Subcutaneous abdominal adipose tissue (tissue), 5 donors: ENCODE measurements at regions not wholly inside any gene's neighbourhood (a gene's known extent, or its start where the extent isn't known, plus 50 kb on each side); places are given as distances from the start of the nearest gene placed in this dataset.
"Not testable (repeated sequence)": the region's sequence is repeated elsewhere in the genome, so short reads cannot be mapped to it uniquely, and the experiment has no call there.

ENCODE experiments used
- H3K27ac ChIP-seq: one replicate; pipeline ENCODE4 v1.7.0; 2013; ENCODE audit warnings: low read depth, mild to moderate bottlenecking, inconsistent platforms, low read length, moderate library complexity
- H3K27me3 ChIP-seq, 5 donors: one replicate each; pipeline ENCODE4 v1.7.0; 2013; ENCODE audit warnings: low read length in 5 of 5, inconsistent platforms in 1 of 5; ENCODE audit not compliant: control insufficient read depth in 5 of 5, insufficient read depth in 4 of 5
- H3K36me3 ChIP-seq, 5 donors: one replicate each; pipeline ENCODE4 v1.7.0; 2013; ENCODE audit warnings: low read length in 5 of 5; ENCODE audit not compliant: control insufficient read depth in 5 of 5, insufficient read depth in 5 of 5
- H3K4me1 ChIP-seq, 5 donors: one replicate each; pipeline ENCODE4 v1.7.0; 2013; ENCODE audit warnings: low read length in 5 of 5, mild to moderate bottlenecking in 3 of 5, moderate library complexity in 1 of 5; ENCODE audit not compliant: control insufficient read depth in 5 of 5, insufficient read depth in 5 of 5
- H3K4me3 ChIP-seq, 5 donors: one replicate each; pipeline ENCODE4 v1.7.0; 2013; ENCODE audit warnings: low read length in 5 of 5, low read depth in 1 of 5
- H3K9ac ChIP-seq, 5 donors: one replicate each; pipeline ENCODE4 v1.7.0; 2013; ENCODE audit warnings: low read length in 5 of 5, mild to moderate bottlenecking in 4 of 5, moderate library complexity in 3 of 5
- H3K9me3 ChIP-seq, 5 donors: one replicate each; pipeline ENCODE4 v1.7.0; 2013; ENCODE audit warnings: low read length in 5 of 5; ENCODE audit not compliant: control insufficient read depth in 5 of 5
- donor health status: healthy.
- donor health status: healthy.
- donor health status: healthy.
- donor health status: healthy.
- donor health status: healthy.

DNA sequence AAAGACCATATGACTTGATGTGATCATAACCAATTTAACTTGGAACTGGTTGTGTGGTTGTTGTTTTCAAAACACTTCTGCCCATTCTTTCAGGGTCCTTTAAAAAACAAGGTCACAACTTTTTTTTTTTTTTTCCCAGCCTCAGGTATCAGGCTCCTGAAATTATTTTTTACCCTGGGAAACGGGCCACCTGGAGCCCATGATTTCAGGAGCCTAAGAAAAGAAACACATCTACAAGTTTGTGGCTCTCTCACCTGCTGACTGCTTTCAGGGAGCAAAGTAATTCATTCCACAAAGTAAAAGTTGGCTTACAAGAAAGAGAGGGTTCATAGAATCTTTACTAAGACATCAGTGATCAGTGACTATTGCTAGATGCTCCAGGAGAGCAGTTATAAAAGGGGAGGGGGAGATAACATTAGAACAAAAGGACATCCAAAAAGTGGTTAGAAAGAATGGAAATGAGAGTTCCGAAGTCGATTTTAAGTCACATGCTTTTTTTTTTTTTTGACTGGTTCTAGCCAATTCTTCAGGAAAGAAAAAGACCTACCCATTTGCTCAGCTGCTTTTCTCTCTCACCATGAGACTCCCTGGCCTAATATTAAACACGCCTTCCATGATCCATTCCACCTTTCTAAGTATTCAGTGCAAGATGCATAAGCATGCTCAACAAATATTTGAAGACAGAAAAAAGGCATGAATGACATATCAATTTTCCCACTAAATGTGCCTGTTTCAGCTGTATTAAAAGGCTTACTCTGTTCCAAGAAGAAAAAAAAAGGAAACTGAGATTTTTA is 267.3 kb downstream of the LRATD1 start:
- Histone ChIP-seq H3K36me3 (no peaks in the 10 kb centered on the region), H3K27ac (no peak overlapping the region), H3K9me3 (no peaks in the 10 kb centered on the region), H3K4me3 (no peak overlapping the region), H3K27me3 (no peaks in the 10 kb centered on the region), H3K4me1 (no peaks in the 10 kb centered on the region), H3K9ac (no peak overlapping the region)

DNA sequence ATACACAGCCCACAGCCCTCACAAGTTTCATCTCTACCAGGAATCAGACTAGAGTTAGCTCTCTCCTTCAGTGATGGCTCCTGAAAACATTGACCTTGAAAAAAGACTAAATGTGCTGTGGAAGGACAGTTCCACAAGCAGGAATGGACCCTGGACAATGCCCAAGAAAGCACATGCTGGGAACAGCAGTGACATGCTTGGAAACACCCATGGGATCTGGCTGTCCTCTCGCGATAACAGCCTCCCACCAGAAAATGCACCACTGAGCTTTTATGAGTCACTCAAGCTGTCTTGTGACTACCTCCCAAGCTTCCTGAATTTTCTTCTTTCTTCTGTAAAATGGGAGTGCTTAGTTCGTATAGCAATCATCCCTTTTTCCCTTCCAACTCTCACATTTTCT is 269.2 kb downstream of the LRATD1 start:
- Histone ChIP-seq H3K27me3 (no peaks in the 10 kb centered on the region), H3K36me3 (no peaks in the 10 kb centered on the region), H3K27ac (no peak overlapping the region), H3K9ac (no peak overlapping the region), H3K4me1 (no peaks in the 10 kb centered on the region), H3K9me3 (peaks cover 0 to 2% (median 0%) of the 10 kb centered on the region in 5 donors), H3K4me3 (no peak overlapping the region)

DNA sequence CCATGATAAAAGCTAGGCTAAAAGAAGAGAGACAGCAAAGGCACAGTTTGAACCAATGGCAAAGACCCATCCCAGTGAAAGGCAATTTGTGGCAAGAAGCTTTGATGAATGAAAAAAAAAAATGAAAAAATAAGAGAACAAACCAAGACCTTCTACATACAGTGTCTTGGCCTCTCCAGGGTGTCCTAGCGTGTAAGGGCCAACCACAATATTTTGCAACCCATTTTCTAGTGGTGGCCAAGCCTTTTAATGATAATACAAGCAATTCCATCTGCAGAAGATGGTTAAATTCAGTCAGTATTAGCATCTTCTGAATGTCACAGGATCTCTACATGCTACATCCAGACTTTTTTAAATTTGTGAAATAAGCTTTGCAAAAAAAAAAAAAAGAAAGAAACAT is 270.4 kb downstream of the LRATD1 start:
- Histone ChIP-seq H3K9me3 (peaks cover 0 to 2% (median 0%) of the 10 kb centered on the region in 5 donors), H3K27ac (no peak overlapping the region), H3K36me3 (no peaks in the 10 kb centered on the region), H3K9ac (no peak overlapping the region), H3K4me1 (no peaks in the 10 kb centered on the region), H3K4me3 (no peak overlapping the region), H3K27me3 (peaks cover 0 to 2% (median 0%) of the 10 kb centered on the region in 5 donors)

DNA sequence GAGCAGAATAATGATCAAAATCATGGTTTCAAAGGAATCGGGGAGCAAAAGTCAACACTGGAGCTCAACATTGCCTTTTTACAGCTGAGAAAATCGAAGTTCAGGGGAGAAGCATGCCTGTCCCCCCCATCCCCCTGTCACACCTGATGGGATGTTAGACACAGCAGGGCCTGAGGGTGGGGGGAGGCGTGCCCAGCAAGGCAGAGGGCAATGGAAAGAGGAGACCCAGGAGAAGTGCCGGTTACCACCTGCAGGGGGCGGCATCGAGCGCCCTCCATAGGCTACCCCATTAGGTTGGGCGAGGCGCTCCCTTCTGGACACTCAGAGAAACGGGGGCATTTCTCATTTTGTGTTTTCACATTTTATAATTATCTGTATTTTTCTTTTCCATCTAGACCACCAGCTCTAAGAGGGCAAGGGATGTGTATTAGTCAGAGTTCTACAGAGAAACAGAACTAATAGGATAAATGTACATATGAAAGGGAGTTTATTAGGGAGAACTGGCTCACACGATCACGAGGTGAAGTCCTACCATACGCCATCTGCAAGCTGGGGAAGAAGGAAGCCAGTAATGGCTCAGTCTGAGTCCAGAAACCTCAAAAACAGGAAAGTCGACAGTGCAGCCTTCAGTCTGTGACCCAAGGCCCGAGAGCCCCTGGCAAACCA is 271.3 kb downstream of the LRATD1 start:
- no peak overlapping the region for H3K4me3 ChIP-seq
- H3K27ac ChIP-seq, result no peak overlapping the region
- H3K4me1 ChIP-seq, result no peaks in the 10 kb centered on the region
- no peaks in the 10 kb centered on the region for H3K36me3 ChIP-seq
- H3K9ac ChIP-seq, result no peak overlapping the region
- H3K9me3 ChIP-seq, result peaks cover 0 to 2% (median 0%) of the 10 kb centered on the region in 5 donors
- H3K27me3 ChIP-seq, result peaks cover 0 to 2% (median 0%) of the 10 kb centered on the region in 5 donors

DNA sequence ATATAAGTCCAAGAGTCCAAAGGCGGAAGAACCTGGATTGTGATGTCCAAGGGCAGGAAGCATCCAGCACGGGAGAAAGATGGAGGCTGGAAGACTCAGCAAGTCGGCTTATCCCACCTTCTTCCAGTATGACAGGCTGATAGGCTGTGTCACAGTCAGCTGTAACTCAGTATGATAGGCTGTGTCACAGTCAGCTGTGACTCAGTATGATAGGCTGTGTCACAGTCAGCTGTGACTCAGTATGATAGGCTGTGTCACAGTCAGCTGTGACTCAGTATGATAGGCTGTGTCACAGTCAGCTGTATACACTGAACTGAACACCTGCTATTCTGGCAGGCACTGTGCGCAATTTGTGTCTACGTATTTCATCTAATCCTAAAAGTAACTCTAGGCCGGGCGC is 271.9 kb downstream of the LRATD1 start:
- H3K9me3 ChIP-seq, H3K27ac ChIP-seq, H3K9ac ChIP-seq, H3K4me3 ChIP-seq, H3K36me3 ChIP-seq, H3K4me1 ChIP-seq, H3K27me3 ChIP-seq: not testable (repeated sequence)

DNA sequence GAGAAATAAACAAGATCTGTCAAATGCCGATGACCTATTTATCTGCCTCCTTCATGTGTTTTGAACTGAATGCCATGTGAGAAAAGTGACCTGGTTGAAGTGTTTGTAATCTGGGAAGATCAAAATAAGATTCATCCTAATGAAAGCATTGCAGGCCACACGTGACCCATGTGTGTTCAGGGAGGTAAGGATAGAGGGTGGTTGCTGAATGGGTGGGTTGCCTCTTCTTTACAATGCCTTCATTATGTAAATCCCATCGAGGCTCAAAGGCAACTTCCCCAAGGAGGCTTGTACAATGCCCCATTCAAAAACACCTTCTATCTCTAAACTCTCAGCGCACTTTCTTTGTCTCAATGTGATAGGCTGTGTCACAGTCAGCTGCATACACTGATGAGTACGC is 273.1 kb downstream of the LRATD1 start:
- Histone ChIP-seq H3K36me3 (no peaks in the 10 kb centered on the region), H3K27me3 (peaks cover 0 to 2% (median 0%) of the 10 kb centered on the region in 5 donors), H3K9me3 (peaks cover 0 to 2% (median 0%) of the 10 kb centered on the region in 5 donors), H3K27ac (no peak overlapping the region), H3K4me3 (no peak overlapping the region), H3K4me1 (no peaks in the 10 kb centered on the region), H3K9ac (no peak overlapping the region)

DNA sequence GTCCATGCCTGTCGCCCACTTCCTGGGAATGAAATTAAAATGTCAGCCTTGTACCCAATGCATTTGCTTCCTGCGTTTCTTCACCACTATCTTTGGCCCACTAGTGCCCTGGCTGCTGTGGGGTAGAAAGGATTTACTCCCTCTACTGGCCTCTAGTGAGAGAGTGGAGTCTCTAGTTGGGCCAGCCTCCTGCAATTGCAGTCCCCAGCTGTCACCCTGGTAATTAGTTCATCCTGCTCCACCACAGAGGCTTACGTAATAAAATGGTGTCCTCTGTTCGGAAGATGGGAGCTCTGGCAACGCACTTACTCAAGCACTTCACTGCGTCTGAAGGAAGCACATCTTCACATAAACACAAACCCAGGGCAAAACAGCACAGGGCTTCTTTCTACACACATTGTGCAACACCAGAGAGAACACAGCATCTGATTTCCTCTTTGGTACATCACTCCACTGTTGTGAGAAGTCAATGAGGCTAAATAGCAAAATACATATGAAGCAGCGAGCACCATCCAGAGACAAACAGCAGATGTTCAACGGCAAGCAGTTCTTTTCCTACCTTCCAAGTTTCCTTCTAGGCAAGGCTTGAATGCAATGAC is 274.6 kb downstream of the LRATD1 start:
- H3K4me1 ChIP-seq, result no peaks in the 10 kb centered on the region
- H3K27ac ChIP-seq, result no peak overlapping the region
- H3K9ac ChIP-seq, result no peak overlapping the region
- no peak overlapping the region for H3K4me3 ChIP-seq
- peaks cover 0 to 2% (median 0%) of the 10 kb centered on the region in 5 donors for H3K9me3 ChIP-seq
- H3K36me3 ChIP-seq, result no peaks in the 10 kb centered on the region
- H3K27me3 ChIP-seq, result peaks cover 0 to 2% (median 0%) of the 10 kb centered on the region in 5 donors

DNA sequence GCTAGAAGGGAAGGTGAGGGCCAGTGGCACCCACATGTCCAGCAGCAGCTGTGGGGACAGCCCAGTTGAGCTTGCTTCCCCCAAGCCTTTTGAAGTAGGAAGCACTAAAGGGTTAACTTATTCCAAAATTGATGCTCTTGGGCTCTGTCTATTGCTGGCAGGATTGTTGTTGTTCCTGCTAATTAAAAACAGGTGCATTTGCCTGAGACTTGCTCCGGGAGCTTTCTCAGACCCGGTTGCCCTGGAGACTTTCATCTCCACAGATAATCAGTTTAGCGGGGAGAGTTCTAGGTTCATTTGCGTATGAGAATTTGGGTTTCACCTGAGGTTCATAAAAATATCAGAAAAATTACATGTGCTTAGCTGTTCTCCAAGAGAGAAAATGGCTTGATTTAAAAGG is 277.3 kb downstream of the LRATD1 start:
- Histone ChIP-seq H3K4me3 (no peak overlapping the region), H3K36me3 (no peaks in the 10 kb centered on the region), H3K9ac (no peak overlapping the region), H3K9me3 (peaks cover 0 to 2% (median 0%) of the 10 kb centered on the region in 5 donors), H3K4me1 (no peaks in the 10 kb centered on the region), H3K27ac (no peak overlapping the region), H3K27me3 (peaks cover 0 to 2% (median 0%) of the 10 kb centered on the region in 5 donors)

DNA sequence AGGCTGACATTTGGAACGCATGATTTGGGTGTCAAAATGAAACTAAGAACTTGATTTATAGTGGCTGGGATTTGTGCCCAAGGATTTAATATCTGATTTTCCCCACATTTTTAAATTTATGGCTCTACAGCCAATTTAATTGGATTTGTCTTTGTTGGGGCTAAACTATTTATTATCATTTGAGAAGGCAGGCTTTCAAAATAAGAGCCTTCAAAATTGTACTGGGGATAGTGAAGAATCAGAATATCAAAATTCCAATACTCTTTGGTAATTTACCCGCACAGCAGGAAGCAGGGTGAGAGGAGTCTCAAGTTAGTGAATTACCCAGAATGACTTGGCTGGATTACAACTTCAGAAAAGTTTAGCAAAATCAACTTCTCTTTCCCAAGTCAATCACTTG is 278.1 kb downstream of the LRATD1 start:
- Histone ChIP-seq H3K9ac (no peak overlapping the region), H3K27me3 (peaks cover 0 to 2% (median 0%) of the 10 kb centered on the region in 5 donors), H3K4me1 (no peaks in the 10 kb centered on the region), H3K27ac (no peak overlapping the region), H3K9me3 (peaks cover 0 to 4% (median 0%) of the 10 kb centered on the region in 5 donors), H3K4me3 (no peak overlapping the region), H3K36me3 (no peaks in the 10 kb centered on the region)

DNA sequence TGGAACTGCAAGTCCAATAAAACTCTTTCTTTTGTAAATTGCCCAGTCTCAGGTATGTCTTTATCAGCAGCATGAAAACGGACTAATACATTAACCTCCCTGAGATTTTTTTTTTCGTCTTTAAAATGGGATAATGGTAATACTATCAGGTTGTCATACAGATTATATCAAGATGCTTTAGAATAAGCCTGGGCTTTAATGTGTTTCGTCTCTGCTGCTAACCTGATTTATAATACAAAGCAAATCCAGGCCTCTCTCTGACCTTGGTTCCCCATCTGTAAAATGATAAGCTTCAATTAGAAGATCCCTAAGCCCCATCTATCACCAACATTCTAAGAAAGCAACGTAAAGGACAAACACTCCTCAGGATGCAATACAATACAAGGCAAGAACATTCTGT is 283.5 kb downstream of the LRATD1 start:
- Histone ChIP-seq H3K9ac (no peak overlapping the region), H3K9me3 (peaks cover 0 to 4% (median 0%) of the 10 kb centered on the region in 5 donors), H3K4me1 (no peaks in the 10 kb centered on the region), H3K4me3 (no peak overlapping the region), H3K36me3 (no peaks in the 10 kb centered on the region), H3K27me3 (no peaks in the 10 kb centered on the region), H3K27ac (no peak overlapping the region)
